HG02678 (cell line): ENCODE measurements at regions not wholly inside any gene's neighbourhood (a gene's known extent, or its start where the extent isn't known, plus 50 kb on each side); places are given as distances from the start of the nearest gene placed in this dataset.
"Not testable (repeated sequence)": the region's sequence is repeated elsewhere in the genome, so short reads cannot be mapped to it uniquely, and the experiment has no call there.

ENCODE experiments used
- ATAC-seq: cut with Tn5 transposase; IDR thresholded peaks from one replicate; pipeline ENCODE4 v1.9.1; 2021; ENCODE audit warnings: mild to moderate bottlenecking, moderate library complexity; ENCODE audit not compliant: unreplicated experiment

GRCh38 chr4:66340286-66340893, 670.1 kb upstream of the EPHA5 start:
- no peak for ATAC-seq

- ATAC-seq = no peak
These were observed 668.7 kb upstream of the EPHA5 start for GRCh38 chr4:66339007-66339406.

GRCh38 chr4:66331761-66332160, 661.5 kb upstream of the EPHA5 start:
- no peak for ATAC-seq

- ATAC-seq = no peak
These were observed 659.8 kb upstream of the EPHA5 start for GRCh38 chr4:66330125-66330524.

GRCh38 chr4:66328803-66329574, 658.7 kb upstream of the EPHA5 start:
- ATAC-seq = no peak

GRCh38 chr4:66307641-66308438, 637.6 kb upstream of the EPHA5 start:
- ATAC-seq = no peak

GRCh38 chr4:66300336-66300934, 630.1 kb upstream of the EPHA5 start:
- ATAC-seq = no peak

- no peak for ATAC-seq
These were observed 628.3 kb upstream of the EPHA5 start for GRCh38 chr4:66298569-66298968.

GRCh38 chr4:66297703-66298102, 627.4 kb upstream of the EPHA5 start:
- no peak for ATAC-seq

- no peak for ATAC-seq
These were observed 624.3 kb upstream of the EPHA5 start for GRCh38 chr4:66294638-66295037.

GRCh38 chr4:66284991-66285451, 614.7 kb upstream of the EPHA5 start:
- no peak for ATAC-seq

GRCh38 chr4:66279084-66279483, 608.8 kb upstream of the EPHA5 start:
- no peak for ATAC-seq

GRCh38 chr4:66275411-66276038, 605.2 kb upstream of the EPHA5 start:
- ATAC-seq = no peak

- ATAC-seq = no peak
These were observed 602.8 kb upstream of the EPHA5 start for GRCh38 chr4:66273110-66273509.

- ATAC-seq = not testable (repeated sequence)
These were observed 600.1 kb upstream of the EPHA5 start for GRCh38 chr4:66270356-66270755.

GRCh38 chr4:66266554-66266953, 596.3 kb upstream of the EPHA5 start:
- not testable (repeated sequence) for ATAC-seq

- no peak for ATAC-seq
These were observed 595.7 kb upstream of the EPHA5 start for GRCh38 chr4:66266035-66266434.

- no peak for ATAC-seq
These were observed 582.0 kb upstream of the EPHA5 start for GRCh38 chr4:66252291-66252690.

- no peak for ATAC-seq
These were observed 576.4 kb upstream of the EPHA5 start for GRCh38 chr4:66246643-66247042.

- ATAC-seq = no peak
These were observed 565.6 kb upstream of the EPHA5 start for GRCh38 chr4:66235876-66236275.

GRCh38 chr4:66229885-66230284, 559.6 kb upstream of the EPHA5 start:
- no peak for ATAC-seq
